Uterus (tissue), 2 donors: ENCODE measurements at regions not wholly inside any gene's neighbourhood (a gene's known extent, or its start where the extent isn't known, plus 50 kb on each side); places are given as distances from the start of the nearest gene placed in this dataset.

ENCODE experiments used
- POLR2A ChIP-seq, 2 donors: fragments of 450-650 bp; IDR thresholded peaks; one replicate each; pipeline ENCODE4 v1.6.1; 2016; ENCODE audit warnings: antibody characterized with exemption in 2 of 2, mild to moderate bottlenecking in 1 of 2, moderate library complexity in 1 of 2
- TF ChIP-seq, protein P1 (sequence below), 4 experiments: fragments of 200-600 bp in 2 of 4; fragments of 450-650 bp in 2 of 4; sonication (generic) in 2 of 4; IDR thresholded peaks; one replicate each; pipeline ENCODE4 v1.5.1; 2016 to 2019; ENCODE audit warnings: antibody characterized with exemption in 4 of 4, mild to moderate bottlenecking in 2 of 4, moderate library complexity in 1 of 4

DNA sequence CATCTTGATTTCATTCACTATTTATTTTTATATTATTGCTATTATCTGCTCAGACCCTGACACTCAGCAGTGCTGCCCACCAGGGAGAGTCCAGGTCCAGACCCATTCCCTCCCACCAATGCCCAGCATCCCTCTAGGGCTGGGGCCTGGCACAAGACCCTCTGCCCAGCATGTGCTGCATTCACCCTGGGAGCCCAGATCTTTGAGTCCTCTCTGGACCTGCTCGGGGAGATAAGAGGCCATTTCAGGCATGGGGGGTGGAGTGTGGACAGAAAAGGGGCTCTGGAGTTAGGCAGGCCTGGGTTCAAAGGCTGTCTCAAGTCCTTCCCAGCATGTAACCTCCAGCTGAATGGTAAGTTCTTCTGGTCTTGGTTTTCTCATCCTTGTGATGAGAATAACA, 209.6 kb downstream of the CYP26B1 start:
- TF ChIP-seq, protein P1, sequence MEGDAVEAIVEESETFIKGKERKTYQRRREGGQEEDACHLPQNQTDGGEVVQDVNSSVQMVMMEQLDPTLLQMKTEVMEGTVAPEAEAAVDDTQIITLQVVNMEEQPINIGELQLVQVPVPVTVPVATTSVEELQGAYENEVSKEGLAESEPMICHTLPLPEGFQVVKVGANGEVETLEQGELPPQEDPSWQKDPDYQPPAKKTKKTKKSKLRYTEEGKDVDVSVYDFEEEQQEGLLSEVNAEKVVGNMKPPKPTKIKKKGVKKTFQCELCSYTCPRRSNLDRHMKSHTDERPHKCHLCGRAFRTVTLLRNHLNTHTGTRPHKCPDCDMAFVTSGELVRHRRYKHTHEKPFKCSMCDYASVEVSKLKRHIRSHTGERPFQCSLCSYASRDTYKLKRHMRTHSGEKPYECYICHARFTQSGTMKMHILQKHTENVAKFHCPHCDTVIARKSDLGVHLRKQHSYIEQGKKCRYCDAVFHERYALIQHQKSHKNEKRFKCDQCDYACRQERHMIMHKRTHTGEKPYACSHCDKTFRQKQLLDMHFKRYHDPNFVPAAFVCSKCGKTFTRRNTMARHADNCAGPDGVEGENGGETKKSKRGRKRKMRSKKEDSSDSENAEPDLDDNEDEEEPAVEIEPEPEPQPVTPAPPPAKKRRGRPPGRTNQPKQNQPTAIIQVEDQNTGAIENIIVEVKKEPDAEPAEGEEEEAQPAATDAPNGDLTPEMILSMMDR (IDR thresholded peaks at IDR 0.05): no peak
- no peak for TF ChIP-seq POLR2A (IDR thresholded peaks at IDR 0.05)
